ENCODE measurements at regions not wholly inside any gene's neighbourhood (a gene's known extent, or its start where the extent isn't known, plus 50 kb on each side); places are given as distances from the start of the nearest gene placed in this dataset.

- Mint-ChIP-seq H3K27me3 (no peaks in the 10 kb centered on the region), H3K9me3 (peaks cover 7% of the 10 kb centered on the region), H3K4me3 (no peak overlapping the region), H3K36me3 (ENCODE audit: low read depth) (no peaks in the 10 kb centered on the region), H3K4me1 (no peaks in the 10 kb centered on the region), H3K27ac (no peak overlapping the region)
- no peak for DNase-seq
- ChIA-PET POLR2A (no interaction called here), CTCF (no interaction called here)
These were observed 119.8 kb downstream of the BTBD3 start for GRCh38 chr20:12037521-12037920.

GRCh38 chr20:12040261-12040660, 122.6 kb downstream of the BTBD3 start:
- DNase-seq: no peak

GRCh38 chr20:12044969-12045368, 127.3 kb downstream of the BTBD3 start:
- H3K27me3 Mint-ChIP-seq: no peaks in the 10 kb centered on the region
- POLR2A ChIA-PET: no interaction called here
- peaks cover 14% of the 10 kb centered on the region for H3K9me3 Mint-ChIP-seq
- H3K27ac Mint-ChIP-seq: no peak overlapping the region
- no peaks in the 10 kb centered on the region for H3K4me1 Mint-ChIP-seq
- H3K4me3 Mint-ChIP-seq: no peak overlapping the region
- CTCF ChIA-PET: no interaction called here
- DNase-seq: no peak
- no peaks in the 10 kb centered on the region for H3K36me3 Mint-ChIP-seq (ENCODE audit: low read depth)

More at GRCh38 chr20:12040261-12040660, 122.6 kb downstream of the BTBD3 start:
- Mint-ChIP-seq H3K27me3 (no peaks in the 10 kb centered on the region), H3K4me1 (no peaks in the 10 kb centered on the region), H3K4me3 (no peak overlapping the region), H3K9me3 (peaks cover 5% of the 10 kb centered on the region), H3K36me3 (ENCODE audit: low read depth) (no peaks in the 10 kb centered on the region), H3K27ac (no peak overlapping the region)
- POLR2A ChIA-PET: no interaction called here
- CTCF ChIA-PET: no interaction called here

- ChIA-PET CTCF (no interaction called here), POLR2A (no interaction called here)
- Mint-ChIP-seq H3K36me3 (ENCODE audit: low read depth) (no peaks in the 10 kb centered on the region), H3K9me3 (peaks cover 18% of the 10 kb centered on the region), H3K27ac (no peak overlapping the region), H3K4me3 (no peak overlapping the region), H3K4me1 (no peaks in the 10 kb centered on the region), H3K27me3 (no peaks in the 10 kb centered on the region)
- no peak for DNase-seq
These were observed 130.2 kb downstream of the BTBD3 start for GRCh38 chr20:12047838-12048432.

- DNase-seq: no peak
- Mint-ChIP-seq H3K27ac (no peak overlapping the region), H3K4me1 (no peaks in the 10 kb centered on the region), H3K4me3 (no peak overlapping the region), H3K9me3 (peaks cover 18% of the 10 kb centered on the region), H3K36me3 (ENCODE audit: low read depth) (no peaks in the 10 kb centered on the region), H3K27me3 (no peaks in the 10 kb centered on the region)
- POLR2A ChIA-PET: no interaction called here
- CTCF ChIA-PET: no interaction called here
These were observed 131.4 kb downstream of the BTBD3 start for GRCh38 chr20:12049125-12049524.

- H3K27me3 Mint-ChIP-seq: no peaks in the 10 kb centered on the region
- no peak for DNase-seq
- H3K9me3 Mint-ChIP-seq: peaks cover 17% of the 10 kb centered on the region
- no peak overlapping the region for H3K4me3 Mint-ChIP-seq
- H3K27ac Mint-ChIP-seq: no peak overlapping the region
- CTCF ChIA-PET: no interaction called here
- POLR2A ChIA-PET: no interaction called here
- H3K36me3 Mint-ChIP-seq (ENCODE audit: low read depth): no peaks in the 10 kb centered on the region
- no peaks in the 10 kb centered on the region for H3K4me1 Mint-ChIP-seq
These were observed 133.8 kb downstream of the BTBD3 start for GRCh38 chr20:12051206-12052163.

GRCh38 chr20:12053353-12053752, 135.7 kb downstream of the BTBD3 start:
- DNase-seq: no peak
- ChIA-PET CTCF (no interaction called here), POLR2A (no interaction called here)
- Mint-ChIP-seq H3K27ac (no peak overlapping the region), H3K9me3 (peaks cover 14% of the 10 kb centered on the region), H3K36me3 (ENCODE audit: low read depth) (no peaks in the 10 kb centered on the region), H3K27me3 (no peaks in the 10 kb centered on the region), H3K4me1 (no peaks in the 10 kb centered on the region), H3K4me3 (no peak overlapping the region)

- no peaks in the 10 kb centered on the region for H3K27me3 Mint-ChIP-seq
- H3K4me3 Mint-ChIP-seq: no peak overlapping the region
- no peaks in the 10 kb centered on the region for H3K36me3 Mint-ChIP-seq (ENCODE audit: low read depth)
- ChIA-PET CTCF (no interaction called here), POLR2A (no interaction called here)
- H3K27ac Mint-ChIP-seq: no peak overlapping the region
- no peaks in the 10 kb centered on the region for H3K4me1 Mint-ChIP-seq
- H3K9me3 Mint-ChIP-seq: peaks cover 8% of the 10 kb centered on the region
- DNase-seq: no peak
These were observed 136.9 kb downstream of the BTBD3 start for GRCh38 chr20:12054556-12054955.

- no peaks in the 10 kb centered on the region for H3K27me3 Mint-ChIP-seq
- peaks cover 8% of the 10 kb centered on the region for H3K9me3 Mint-ChIP-seq
- DNase-seq: no peak
- no peak overlapping the region for H3K4me3 Mint-ChIP-seq
- H3K36me3 Mint-ChIP-seq (ENCODE audit: low read depth): no peaks in the 10 kb centered on the region
- ChIA-PET POLR2A (no interaction called here), CTCF (no interaction called here)
- H3K4me1 Mint-ChIP-seq: no peaks in the 10 kb centered on the region
- H3K27ac Mint-ChIP-seq: no peak overlapping the region
These were observed 137.5 kb downstream of the BTBD3 start for GRCh38 chr20:12055161-12055560.

- H3K36me3 Mint-ChIP-seq (ENCODE audit: low read depth): no peaks in the 10 kb centered on the region
- H3K27ac Mint-ChIP-seq: no peak overlapping the region
- no peaks in the 10 kb centered on the region for H3K27me3 Mint-ChIP-seq
- no peak for DNase-seq
- ChIA-PET POLR2A (no interaction called here), CTCF (no interaction called here)
- H3K9me3 Mint-ChIP-seq: peaks cover 9% of the 10 kb centered on the region
- H3K4me3 Mint-ChIP-seq: no peak overlapping the region
- no peaks in the 10 kb centered on the region for H3K4me1 Mint-ChIP-seq
These were observed 139.1 kb downstream of the BTBD3 start for GRCh38 chr20:12056839-12057238.

GRCh38 chr20:12057778-12058177, 140.1 kb downstream of the BTBD3 start:
- no peak overlapping the region for H3K27ac Mint-ChIP-seq
- CTCF ChIA-PET: no interaction called here
- H3K9me3 Mint-ChIP-seq: peaks cover 11% of the 10 kb centered on the region
- no peak for DNase-seq
- POLR2A ChIA-PET: no interaction called here
- H3K27me3 Mint-ChIP-seq: no peaks in the 10 kb centered on the region
- H3K4me1 Mint-ChIP-seq: no peaks in the 10 kb centered on the region
- H3K4me3 Mint-ChIP-seq: no peak overlapping the region
- H3K36me3 Mint-ChIP-seq (ENCODE audit: low read depth): no peaks in the 10 kb centered on the region

GRCh38 chr20:12058216-12058615, 140.5 kb downstream of the BTBD3 start:
- no peak for DNase-seq
- Mint-ChIP-seq H3K4me1 (no peaks in the 10 kb centered on the region), H3K27me3 (no peaks in the 10 kb centered on the region), H3K27ac (no peak overlapping the region), H3K4me3 (no peak overlapping the region), H3K36me3 (ENCODE audit: low read depth) (no peaks in the 10 kb centered on the region), H3K9me3 (peaks cover 11% of the 10 kb centered on the region)
- ChIA-PET POLR2A (no interaction called here), CTCF (no interaction called here)

- peaks cover 11% of the 10 kb centered on the region for H3K9me3 Mint-ChIP-seq
- no peak overlapping the region for H3K4me3 Mint-ChIP-seq
- ChIA-PET POLR2A (no interaction called here), CTCF (no interaction called here)
- H3K4me1 Mint-ChIP-seq: no peaks in the 10 kb centered on the region
- DNase-seq: no peak
- no peaks in the 10 kb centered on the region for H3K27me3 Mint-ChIP-seq
- no peak overlapping the region for H3K27ac Mint-ChIP-seq
- no peaks in the 10 kb centered on the region for H3K36me3 Mint-ChIP-seq (ENCODE audit: low read depth)
These were observed 143.8 kb downstream of the BTBD3 start for GRCh38 chr20:12061466-12061865.

GRCh38 chr20:12063106-12063684, 145.5 kb downstream of the BTBD3 start:
- POLR2A ChIA-PET: no interaction called here
- DNase-seq: no peak
- Mint-ChIP-seq H3K4me1 (no peaks in the 10 kb centered on the region), H3K36me3 (ENCODE audit: low read depth) (no peaks in the 10 kb centered on the region), H3K27me3 (no peaks in the 10 kb centered on the region), H3K9me3 (peaks cover 11% of the 10 kb centered on the region), H3K27ac (no peak overlapping the region), H3K4me3 (no peak overlapping the region)
- CTCF ChIA-PET: no interaction called here

Data from activated CD4-positive, alpha-beta memory T cell treated with anti-CD3 and anti-CD28 coated beads, Interleukin-2, amount 10 ng/mL, durations not matched to agents 7 days and 5 days (primary cell).